ENCODE measurements at regions not wholly inside any gene's neighbourhood (a gene's known extent, or its start where the extent isn't known, plus 50 kb on each side); places are given as distances from the start of the nearest gene placed in this dataset.
"Not testable (repeated sequence)": the region's sequence is repeated elsewhere in the genome, so short reads cannot be mapped to it uniquely, and the experiment has no call there.

GRCh38 chr2:16091576-16092282 is 151.4 kb downstream of the MYCN start:
- Histone ChIP-seq H3K9me3 (ENCODE audit: control insufficient read depth, insufficient read depth, low read depth, low read length) (no peaks in the 10 kb centered on the region), H3K9ac (ENCODE audit: low read length) (no peak overlapping the region), H3K4me1 (ENCODE audit: control insufficient read depth, insufficient read depth, low read length) (peaks cover 7% of the 10 kb centered on the region; the same call in 1 of the 2 replicates), H3K36me3 (ENCODE audit: control insufficient read depth, insufficient read depth, low read length) (no peaks in the 10 kb centered on the region), H3K27ac (ENCODE audit: low read depth, low read length) (no peak overlapping the region), H3K4me3 (ENCODE audit: low read depth, low read length) (no peak overlapping the region), H3K27me3 (ENCODE audit: control insufficient read depth, insufficient read depth, low read length) (no peaks in the 10 kb centered on the region)

- no peak overlapping the region for H3K9ac ChIP-seq (ENCODE audit: low read length)
- H3K27me3 ChIP-seq (ENCODE audit: control insufficient read depth, insufficient read depth, low read length), result no peaks in the 10 kb centered on the region
- no peak overlapping the region for H3K4me3 ChIP-seq (ENCODE audit: low read depth, low read length)
- H3K36me3 ChIP-seq (ENCODE audit: control insufficient read depth, insufficient read depth, low read length), result no peaks in the 10 kb centered on the region
- peaks cover 7% of the 10 kb centered on the region; the same call in 1 of the 2 replicates for H3K4me1 ChIP-seq (ENCODE audit: control insufficient read depth, insufficient read depth, low read length)
- no peak overlapping the region for H3K27ac ChIP-seq (ENCODE audit: low read depth, low read length)
- no peaks in the 10 kb centered on the region for H3K9me3 ChIP-seq (ENCODE audit: control insufficient read depth, insufficient read depth, low read depth, low read length)
These were observed 150.6 kb downstream of the MYCN start for GRCh38 chr2:16090650-16091575.

- not testable (repeated sequence) for H3K27me3 ChIP-seq (ENCODE audit: control insufficient read depth, insufficient read depth, low read length); H3K36me3 ChIP-seq (ENCODE audit: control insufficient read depth, insufficient read depth, low read length); H3K9me3 ChIP-seq (ENCODE audit: control insufficient read depth, insufficient read depth, low read depth, low read length); H3K4me3 ChIP-seq (ENCODE audit: low read depth, low read length); H3K27ac ChIP-seq (ENCODE audit: low read depth, low read length); H3K9ac ChIP-seq (ENCODE audit: low read length); H3K4me1 ChIP-seq (ENCODE audit: control insufficient read depth, insufficient read depth, low read length)
These were observed 149.1 kb downstream of the MYCN start for GRCh38 chr2:16089491-16089890.

- Histone ChIP-seq H3K27me3 (ENCODE audit: control insufficient read depth, insufficient read depth, low read length) (no peaks in the 10 kb centered on the region), H3K9ac (ENCODE audit: low read length) (no peak overlapping the region), H3K27ac (ENCODE audit: low read depth, low read length) (no peak overlapping the region), H3K9me3 (ENCODE audit: control insufficient read depth, insufficient read depth, low read depth, low read length) (no peaks in the 10 kb centered on the region), H3K36me3 (ENCODE audit: control insufficient read depth, insufficient read depth, low read length) (no peaks in the 10 kb centered on the region), H3K4me3 (ENCODE audit: low read depth, low read length) (no peak overlapping the region), H3K4me1 (ENCODE audit: control insufficient read depth, insufficient read depth, low read length) (no peaks in the 10 kb centered on the region; the same call in 1 of the 2 replicates)
These were observed 148.4 kb downstream of the MYCN start for GRCh38 chr2:16088802-16089112.

GRCh38 chr2:16088035-16088801 is 147.9 kb downstream of the MYCN start:
- H3K9me3 ChIP-seq (ENCODE audit: control insufficient read depth, insufficient read depth, low read depth, low read length), result no peaks in the 10 kb centered on the region
- H3K4me3 ChIP-seq (ENCODE audit: low read depth, low read length), result no peak overlapping the region
- H3K36me3 ChIP-seq (ENCODE audit: control insufficient read depth, insufficient read depth, low read length), result no peaks in the 10 kb centered on the region
- no peak overlapping the region for H3K9ac ChIP-seq (ENCODE audit: low read length)
- no peaks in the 10 kb centered on the region for H3K27me3 ChIP-seq (ENCODE audit: control insufficient read depth, insufficient read depth, low read length)
- no peak overlapping the region for H3K27ac ChIP-seq (ENCODE audit: low read depth, low read length)
- H3K4me1 ChIP-seq (ENCODE audit: control insufficient read depth, insufficient read depth, low read length), result peaks cover 5% of the 10 kb centered on the region

- H3K27me3 ChIP-seq (ENCODE audit: control insufficient read depth, insufficient read depth, low read length); H3K9me3 ChIP-seq (ENCODE audit: control insufficient read depth, insufficient read depth, low read depth, low read length); H3K27ac ChIP-seq (ENCODE audit: low read depth, low read length); H3K9ac ChIP-seq (ENCODE audit: low read length); H3K36me3 ChIP-seq (ENCODE audit: control insufficient read depth, insufficient read depth, low read length); H3K4me3 ChIP-seq (ENCODE audit: low read depth, low read length): not testable (repeated sequence)
- peaks cover 11% of the 10 kb centered on the region for H3K4me1 ChIP-seq (ENCODE audit: control insufficient read depth, insufficient read depth, low read length)
These were observed 145.8 kb downstream of the MYCN start for GRCh38 chr2:16086136-16086535.

- no peak overlapping the region for H3K4me3 ChIP-seq (ENCODE audit: low read depth, low read length)
- H3K9me3 ChIP-seq (ENCODE audit: control insufficient read depth, insufficient read depth, low read depth, low read length), result no peaks in the 10 kb centered on the region
- no peaks in the 10 kb centered on the region for H3K36me3 ChIP-seq (ENCODE audit: control insufficient read depth, insufficient read depth, low read length)
- H3K4me1 ChIP-seq (ENCODE audit: control insufficient read depth, insufficient read depth, low read length), result peaks cover 13% of the 10 kb centered on the region
- no peak overlapping the region for H3K9ac ChIP-seq (ENCODE audit: low read length)
- no peak overlapping the region for H3K27ac ChIP-seq (ENCODE audit: low read depth, low read length)
- H3K27me3 ChIP-seq (ENCODE audit: control insufficient read depth, insufficient read depth, low read length), result no peaks in the 10 kb centered on the region
These were observed 144.7 kb downstream of the MYCN start for GRCh38 chr2:16085073-16085472.

GRCh38 chr2:16084274-16084673 is 143.9 kb downstream of the MYCN start:
- Histone ChIP-seq H3K4me1 (ENCODE audit: control insufficient read depth, insufficient read depth, low read length) (peaks cover 21% of the 10 kb centered on the region), H3K27me3 (ENCODE audit: control insufficient read depth, insufficient read depth, low read length) (no peaks in the 10 kb centered on the region), H3K9ac (ENCODE audit: low read length) (no peak overlapping the region)

GRCh38 chr2:16082276-16082675 is 141.9 kb downstream of the MYCN start:
- Histone ChIP-seq H3K27me3 (ENCODE audit: control insufficient read depth, insufficient read depth, low read length) (no peaks in the 10 kb centered on the region), H3K27ac (ENCODE audit: low read depth, low read length) (no peak overlapping the region), H3K4me3 (ENCODE audit: low read depth, low read length) (no peak overlapping the region), H3K9ac (ENCODE audit: low read length) (no peak overlapping the region), H3K9me3 (ENCODE audit: control insufficient read depth, insufficient read depth, low read depth, low read length) (no peaks in the 10 kb centered on the region), H3K4me1 (ENCODE audit: control insufficient read depth, insufficient read depth, low read length) (peaks cover 23% of the 10 kb centered on the region), H3K36me3 (ENCODE audit: control insufficient read depth, insufficient read depth, low read length) (no peaks in the 10 kb centered on the region)

More at GRCh38 chr2:16084274-16084673, 143.9 kb downstream of the MYCN start:
- Histone ChIP-seq H3K9me3 (ENCODE audit: control insufficient read depth, insufficient read depth, low read depth, low read length) (no peaks in the 10 kb centered on the region), H3K27ac (ENCODE audit: low read depth, low read length) (no peak overlapping the region), H3K4me3 (ENCODE audit: low read depth, low read length) (no peak overlapping the region), H3K36me3 (ENCODE audit: control insufficient read depth, insufficient read depth, low read length) (no peaks in the 10 kb centered on the region)

GRCh38 chr2:16081316-16082200 is 141.2 kb downstream of the MYCN start:
- Histone ChIP-seq H3K9ac (ENCODE audit: low read length) (no peak overlapping the region), H3K27me3 (ENCODE audit: control insufficient read depth, insufficient read depth, low read length) (no peaks in the 10 kb centered on the region), H3K27ac (ENCODE audit: low read depth, low read length) (no peak overlapping the region), H3K36me3 (ENCODE audit: control insufficient read depth, insufficient read depth, low read length) (no peaks in the 10 kb centered on the region), H3K9me3 (ENCODE audit: control insufficient read depth, insufficient read depth, low read depth, low read length) (no peaks in the 10 kb centered on the region), H3K4me3 (ENCODE audit: low read depth, low read length) (no peak overlapping the region), H3K4me1 (ENCODE audit: control insufficient read depth, insufficient read depth, low read length) (peaks cover 23% of the 10 kb centered on the region)
